Nephron (organoid): ENCODE measurements at regions not wholly inside any gene's neighbourhood (a gene's known extent, or its start where the extent isn't known, plus 50 kb on each side); places are given as distances from the start of the nearest gene placed in this dataset.
A peak's percentile ranks its signal among the peaks of the same experiment; 100 is the strongest.

Source experiments
- H3K27ac Mint-ChIP-seq, 3 experiments: 2 replicates each; pipeline ENCODE4 v1.8.0; 2020; ENCODE audit warnings: mixed read lengths in 3 of 3, mild to moderate bottlenecking in 2 of 3, moderate library complexity in 1 of 3
- H3K27me3 Mint-ChIP-seq: 2 replicates; pipeline ENCODE4 v1.8.0; 2021; ENCODE audit warnings: low read depth, mild to moderate bottlenecking, moderate library complexity, mixed read lengths
- H3K36me3 Mint-ChIP-seq: 2 replicates; pipeline ENCODE4 v1.8.0; 2020; ENCODE audit warnings: low read depth, mixed read lengths
- H3K4me1 Mint-ChIP-seq: 2 replicates; pipeline ENCODE4 v1.8.0; 2020; ENCODE audit warnings: mixed read lengths
- H3K4me3 Mint-ChIP-seq, 3 experiments: 2 replicates each; pipeline ENCODE4 v1.8.0; 2020; ENCODE audit warnings: mild to moderate bottlenecking in 3 of 3, mixed read lengths in 3 of 3, moderate library complexity in 2 of 3
- H3K9me3 Mint-ChIP-seq: 2 replicates; pipeline ENCODE4 v1.8.0; 2020; ENCODE audit warnings: mixed read lengths
- TF ChIP-seq, protein P1 (sequence below), 3 experiments: fragments of 200-600 bp; sonication (generic); IDR thresholded peaks; one replicate each; pipeline ENCODE4 v1.5.0; 2021; ENCODE audit warnings: antibody characterized with exemption in 3 of 3; ENCODE audit not compliant: unreplicated experiment in 3 of 3

DNA sequence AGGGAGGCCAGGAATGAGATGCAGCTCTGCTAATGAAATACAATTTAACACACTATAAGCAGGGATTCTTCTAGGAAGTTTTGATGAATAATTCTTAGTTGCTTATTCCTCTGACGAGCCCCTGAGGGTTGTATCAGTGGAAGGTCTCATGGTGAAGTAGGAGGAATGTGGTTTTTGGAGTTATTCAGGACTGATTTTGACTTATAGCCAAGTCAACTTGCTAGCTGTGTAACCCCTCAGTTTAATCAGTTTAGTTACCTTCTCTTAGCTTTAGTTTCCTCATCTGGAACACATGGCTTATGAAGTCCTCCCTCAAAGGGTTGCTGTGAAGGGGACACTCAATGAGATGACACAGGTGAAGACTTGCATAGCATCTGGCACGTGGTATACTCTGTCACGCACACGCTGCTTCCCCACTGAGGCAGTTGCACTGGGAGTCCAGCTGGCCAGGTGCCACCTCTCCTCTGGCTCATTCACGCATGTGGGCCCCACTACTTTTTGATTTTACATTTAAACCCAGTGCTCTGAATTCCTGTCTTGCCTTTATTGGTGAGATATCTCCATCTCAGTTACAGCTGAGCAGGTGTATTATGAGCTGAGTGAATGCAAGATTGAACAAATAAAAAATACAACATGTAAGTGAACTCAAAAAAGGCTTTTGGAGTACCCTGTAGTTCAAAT lies 415.0 kb downstream of the ARHGEF28 start:
- Mint-ChIP-seq H3K27ac (peak overlapping the region; percentile 90 to 96 (median 94)), H3K27me3 (no peaks in the 10 kb centered on the region), H3K36me3 (no peaks in the 10 kb centered on the region), H3K4me3 (no peak overlapping the region), H3K4me1 (peaks cover 62% of the 10 kb centered on the region), H3K9me3 (no peaks in the 10 kb centered on the region)
- TF ChIP-seq, protein P1, sequence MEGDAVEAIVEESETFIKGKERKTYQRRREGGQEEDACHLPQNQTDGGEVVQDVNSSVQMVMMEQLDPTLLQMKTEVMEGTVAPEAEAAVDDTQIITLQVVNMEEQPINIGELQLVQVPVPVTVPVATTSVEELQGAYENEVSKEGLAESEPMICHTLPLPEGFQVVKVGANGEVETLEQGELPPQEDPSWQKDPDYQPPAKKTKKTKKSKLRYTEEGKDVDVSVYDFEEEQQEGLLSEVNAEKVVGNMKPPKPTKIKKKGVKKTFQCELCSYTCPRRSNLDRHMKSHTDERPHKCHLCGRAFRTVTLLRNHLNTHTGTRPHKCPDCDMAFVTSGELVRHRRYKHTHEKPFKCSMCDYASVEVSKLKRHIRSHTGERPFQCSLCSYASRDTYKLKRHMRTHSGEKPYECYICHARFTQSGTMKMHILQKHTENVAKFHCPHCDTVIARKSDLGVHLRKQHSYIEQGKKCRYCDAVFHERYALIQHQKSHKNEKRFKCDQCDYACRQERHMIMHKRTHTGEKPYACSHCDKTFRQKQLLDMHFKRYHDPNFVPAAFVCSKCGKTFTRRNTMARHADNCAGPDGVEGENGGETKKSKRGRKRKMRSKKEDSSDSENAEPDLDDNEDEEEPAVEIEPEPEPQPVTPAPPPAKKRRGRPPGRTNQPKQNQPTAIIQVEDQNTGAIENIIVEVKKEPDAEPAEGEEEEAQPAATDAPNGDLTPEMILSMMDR (IDR thresholded peaks at IDR 0.05; ENCODE audit: unreplicated experiment in 3 of 3), result no peak

DNA sequence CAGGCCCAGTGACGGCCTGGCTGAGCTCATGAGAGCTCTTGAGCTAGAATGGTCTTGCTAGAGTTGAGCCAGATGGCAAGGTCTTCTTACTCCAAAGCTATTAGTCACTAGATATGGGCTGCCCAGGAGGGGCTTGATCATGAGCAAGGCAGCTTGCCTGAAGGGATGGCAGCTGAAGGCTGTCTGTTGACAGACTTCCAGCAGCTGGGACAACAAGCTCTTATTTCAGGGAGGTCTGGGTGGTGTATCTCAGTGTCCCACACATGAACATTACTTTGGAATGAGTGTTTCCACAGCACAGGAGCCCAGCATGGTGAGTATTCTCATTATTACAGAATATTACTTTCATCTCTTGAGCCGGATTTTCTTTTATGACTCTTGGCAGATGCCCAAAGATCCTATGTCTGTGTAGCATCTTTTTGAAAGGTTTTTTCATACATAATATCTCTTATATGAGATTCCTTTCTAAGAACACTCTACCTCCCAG lies 414.1 kb downstream of the ARHGEF28 start:
- H3K4me3 Mint-ChIP-seq, result peak overlapping the region in 1 of 3 experiments; percentile 13
- peaks cover 69% of the 10 kb centered on the region for H3K4me1 Mint-ChIP-seq
- no peaks in the 10 kb centered on the region for H3K36me3 Mint-ChIP-seq
- TF ChIP-seq, protein P1 (IDR thresholded peaks at IDR 0.05; ENCODE audit: unreplicated experiment in 3 of 3), result no peak
- no peaks in the 10 kb centered on the region for H3K27me3 Mint-ChIP-seq
- peak overlapping the region; percentile 90 to 96 (median 94) for H3K27ac Mint-ChIP-seq
- H3K9me3 Mint-ChIP-seq, result no peaks in the 10 kb centered on the region

DNA sequence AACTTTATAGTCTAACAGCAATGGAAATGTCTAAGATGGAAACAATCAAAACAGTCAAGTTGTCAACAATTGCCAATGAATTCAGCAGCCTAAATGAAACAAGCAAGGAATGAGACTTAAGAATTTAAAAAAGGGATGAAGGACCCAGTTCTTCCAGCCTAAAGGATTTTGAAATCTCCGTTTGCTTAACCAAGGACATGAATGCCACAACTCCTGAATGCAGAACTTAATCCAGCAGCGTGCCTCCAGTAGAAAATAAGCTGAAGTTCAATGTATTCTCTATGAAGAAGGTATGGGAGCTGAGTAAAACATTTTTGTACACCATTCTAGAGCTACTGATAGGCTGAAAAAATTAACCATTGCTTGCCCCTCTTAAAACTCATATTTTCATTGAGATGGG lies 411.3 kb downstream of the ARHGEF28 start:
- TF ChIP-seq, protein P1 (IDR thresholded peaks at IDR 0.05; ENCODE audit: unreplicated experiment in 3 of 3), result no peak
- H3K4me1 Mint-ChIP-seq, result peaks cover 79% of the 10 kb centered on the region
- H3K27ac Mint-ChIP-seq, result peak overlapping the region in 2 of 3 experiments; percentile 8 to 42
- H3K36me3 Mint-ChIP-seq, result no peaks in the 10 kb centered on the region
- no peaks in the 10 kb centered on the region for H3K9me3 Mint-ChIP-seq
- H3K4me3 Mint-ChIP-seq, result no peak overlapping the region
- H3K27me3 Mint-ChIP-seq, result no peaks in the 10 kb centered on the region

DNA sequence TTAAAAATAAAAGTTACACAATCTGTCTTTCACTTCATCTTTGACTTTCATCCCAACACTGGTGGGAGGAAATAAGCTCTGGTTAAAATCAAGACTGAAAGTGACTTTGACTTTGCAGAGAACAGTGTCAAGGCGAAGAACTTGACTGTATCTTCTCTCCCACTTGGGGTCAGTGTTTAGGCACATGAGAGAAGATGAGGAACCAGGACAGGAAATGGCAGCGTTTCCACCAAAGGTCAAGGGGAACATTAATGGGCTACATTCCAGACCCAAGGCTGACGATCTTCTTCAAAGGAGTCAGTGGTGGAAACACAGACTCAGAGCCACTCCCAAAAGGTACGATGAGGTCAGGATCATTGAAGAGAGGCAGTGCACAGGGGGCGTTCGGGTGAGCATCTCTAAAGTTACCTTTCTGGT lies 409.5 kb downstream of the ARHGEF28 start:
- Mint-ChIP-seq H3K36me3 (no peaks in the 10 kb centered on the region), H3K9me3 (no peaks in the 10 kb centered on the region), H3K4me1 (peaks cover 63% of the 10 kb centered on the region), H3K27ac (peak overlapping the region; percentile 42 to 92 (median 64)), H3K27me3 (no peaks in the 10 kb centered on the region), H3K4me3 (peak overlapping the region in 1 of 3 experiments; percentile 62)
- TF ChIP-seq, protein P1 (IDR thresholded peaks at IDR 0.05; ENCODE audit: unreplicated experiment in 3 of 3), result peak; percentile 41 to 53 (median 44)

DNA sequence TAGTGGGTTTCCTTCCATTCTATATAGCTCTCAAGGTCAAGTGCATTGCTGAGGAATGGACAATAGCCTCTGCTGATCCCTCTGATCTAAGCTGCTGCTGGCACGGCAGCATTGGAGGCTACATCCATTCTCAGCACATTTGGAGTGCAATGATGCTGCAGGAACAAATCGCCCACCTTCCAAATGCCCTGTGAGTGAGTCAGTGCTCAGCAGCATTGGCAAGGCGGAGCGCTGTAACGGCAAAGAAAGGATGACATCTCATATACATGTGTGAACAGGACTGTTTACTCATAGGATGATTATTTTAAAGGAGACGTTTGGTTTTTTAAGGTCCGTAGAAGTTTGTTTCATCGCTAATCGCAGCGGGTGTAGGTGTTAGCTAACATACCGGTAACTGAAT lies 408.7 kb downstream of the ARHGEF28 start:
- H3K4me1 Mint-ChIP-seq, result peaks cover 55% of the 10 kb centered on the region

More for the DNA sequence above, 408.7 kb downstream of the ARHGEF28 start:
- Mint-ChIP-seq H3K27ac (peak overlapping the region in 2 of 3 experiments; percentile 42 to 72), H3K9me3 (no peaks in the 10 kb centered on the region), H3K4me3 (no peak overlapping the region), H3K36me3 (no peaks in the 10 kb centered on the region), H3K27me3 (no peaks in the 10 kb centered on the region)
- TF ChIP-seq, protein P1 (IDR thresholded peaks at IDR 0.05; ENCODE audit: unreplicated experiment in 3 of 3), result no peak
